Left lung (tissue), 4 donors: ENCODE measurements at regions not wholly inside any gene's neighbourhood (a gene's known extent, or its start where the extent isn't known, plus 50 kb on each side); places are given as distances from the start of the nearest gene placed in this dataset.

Experiments
- ATAC-seq: fragments of 200-7000 bp; cut with Tn5 transposase; one replicate; pipeline ENCODE4 v1.9.1; 2020; ENCODE audit warnings: moderate library complexity
- DNase-seq, 4 donors: peaks; one replicate each; pipeline ENCODE4 v3.0.0-alpha.2; 2013 to 2020
- H3K27ac ChIP-seq, 2 donors: fragments of 200-600 bp; sonication (generic) in 1 of 2; one replicate each; pipeline versions ENCODE4 v1.5.0 to v1.8.0; 2020 to 2021
- H3K27me3 ChIP-seq, 2 donors: fragments of 200-600 bp; sonication (generic) in 1 of 2; one replicate each; pipeline versions ENCODE4 v1.5.0 to v1.8.0; 2020 to 2021
- H3K36me3 ChIP-seq, 2 donors: fragments of 200-600 bp; sonication (generic) in 1 of 2; one replicate each; pipeline versions ENCODE4 v1.5.0 to v1.8.0; 2020 to 2021
- H3K4me1 ChIP-seq, 2 donors: fragments of 200-600 bp; one replicate each; pipeline ENCODE4 v1.8.0; 2021
- H3K4me3 ChIP-seq, 2 donors: fragments of 200-600 bp; sonication (generic) in 1 of 2; one replicate each; pipeline versions ENCODE4 v1.5.0 to v1.8.0; 2020 to 2021; ENCODE audit warnings: mild to moderate bottlenecking in 1 of 2
- H3K9me3 ChIP-seq, 2 donors: fragments of 200-600 bp; sonication (generic) in 1 of 2; one replicate each; pipeline versions ENCODE4 v1.5.0 to v1.8.0; 2020 to 2021
- CTCF ChIP-seq, 2 donors: fragments of 200-600 bp; sonication (generic) in 1 of 2; IDR thresholded peaks; one replicate each; pipeline versions ENCODE4 v1.5.0 to v1.8.0; 2021; ENCODE audit warnings: antibody characterized with exemption in 2 of 2
- intact Hi-C, 2 donors: fragments of 100-400 bp; cut with DNase I; formaldehyde crosslinking; loops; one replicate each; pipeline versions ENCODE4 v1.11.2 to v1.14.2; 2022
- donor health status: DM: no; HTN: yes; CAD: no.
- donor health status: DM: no; HTN: no; CAD: no.

- intact Hi-C loops = no loop called here
- ATAC-seq = no peak
- H3K9me3 ChIP-seq = peaks cover 0 to 2% of the 10 kb centered on the region in 2 donors
- no peak overlapping the region for H3K27ac ChIP-seq
- no peak for TF ChIP-seq CTCF (IDR thresholded peaks at IDR 0.05)
- H3K36me3 ChIP-seq = no peaks in the 10 kb centered on the region
- no peak overlapping the region for H3K4me3 ChIP-seq
- H3K27me3 ChIP-seq = no peaks in the 10 kb centered on the region
- DNase-seq = no peak
- no peaks in the 10 kb centered on the region for H3K4me1 ChIP-seq
Measured at GRCh38 chr20:60765821-60766403, 486.1 kb upstream of the CDH4 start.

GRCh38 chr20:60768216-60768615 lies 483.8 kb upstream of the CDH4 start:
- DNase-seq (no peak), ATAC-seq (no peak)
- Histone ChIP-seq H3K27me3 (no peaks in the 10 kb centered on the region), H3K36me3 (no peaks in the 10 kb centered on the region), H3K27ac (no peak overlapping the region), H3K9me3 (peaks cover 0 to 2% of the 10 kb centered on the region in 2 donors), H3K4me1 (no peaks in the 10 kb centered on the region), H3K4me3 (no peak overlapping the region)
- no peak for TF ChIP-seq CTCF (IDR thresholded peaks at IDR 0.05)
- intact Hi-C loops = no loop called here

GRCh38 chr20:60780388-60781025 lies 471.6 kb upstream of the CDH4 start:
- H3K27ac ChIP-seq = no peak overlapping the region
- intact Hi-C loops = no loop called here
- DNase-seq (no peak), ATAC-seq (no peak)
- H3K36me3 ChIP-seq = no peaks in the 10 kb centered on the region
- H3K4me3 ChIP-seq = no peak overlapping the region
- no peaks in the 10 kb centered on the region for H3K4me1 ChIP-seq
- H3K9me3 ChIP-seq = no peaks in the 10 kb centered on the region
- H3K27me3 ChIP-seq = no peaks in the 10 kb centered on the region
- no peak for TF ChIP-seq CTCF (IDR thresholded peaks at IDR 0.05)

- Histone ChIP-seq H3K4me3 (no peak overlapping the region), H3K4me1 (no peaks in the 10 kb centered on the region), H3K27ac (no peak overlapping the region), H3K36me3 (no peaks in the 10 kb centered on the region), H3K9me3 (no peaks in the 10 kb centered on the region), H3K27me3 (no peaks in the 10 kb centered on the region)
- intact Hi-C loops = no loop called here
- TF ChIP-seq CTCF (IDR thresholded peaks at IDR 0.05) = no peak
- ATAC-seq (no peak), DNase-seq (no peak)
Measured at GRCh38 chr20:60782959-60783625, 469.0 kb upstream of the CDH4 start.

GRCh38 chr20:60785301-60785700 lies 466.8 kb upstream of the CDH4 start:
- ATAC-seq (no peak), DNase-seq (no peak)
- H3K4me1 ChIP-seq = no peaks in the 10 kb centered on the region
- intact Hi-C loops = no loop called here
- H3K4me3 ChIP-seq = no peak overlapping the region
- no peak overlapping the region for H3K27ac ChIP-seq
- H3K9me3 ChIP-seq = no peaks in the 10 kb centered on the region
- TF ChIP-seq CTCF (IDR thresholded peaks at IDR 0.05) = no peak
- H3K36me3 ChIP-seq = no peaks in the 10 kb centered on the region
- no peaks in the 10 kb centered on the region for H3K27me3 ChIP-seq
